LNCaP clone FGC (cell line): ENCODE measurements at regions not wholly inside any gene's neighbourhood (a gene's known extent, or its start where the extent isn't known, plus 50 kb on each side); places are given as distances from the start of the nearest gene placed in this dataset.

Source experiments
- DNase-seq: peaks from one replicate; pipeline ENCODE4 v3.0.0-alpha.2; 2011; ENCODE audit warnings: low read depth
- H3K4me3 ChIP-seq: 2 replicates; pipeline ENCODE4 v1.5.1; 2011; ENCODE audit warnings: mild to moderate bottlenecking, low read depth, low read length, control low read depth
- CTCF ChIP-seq: IDR thresholded peaks from 2 replicates; pipeline ENCODE4 v1.5.1; 2012; ENCODE audit warnings: mild to moderate bottlenecking; ENCODE audit not compliant: control insufficient read depth, insufficient read depth; ENCODE audit errors: extremely low read depth

GRCh38 chr15:94042180-94042928 lies 189.0 kb upstream of the MCTP2 start:
- H3K4me3 ChIP-seq = no peak overlapping the region
- DNase-seq = no peak
- TF ChIP-seq CTCF = no peak

DNA sequence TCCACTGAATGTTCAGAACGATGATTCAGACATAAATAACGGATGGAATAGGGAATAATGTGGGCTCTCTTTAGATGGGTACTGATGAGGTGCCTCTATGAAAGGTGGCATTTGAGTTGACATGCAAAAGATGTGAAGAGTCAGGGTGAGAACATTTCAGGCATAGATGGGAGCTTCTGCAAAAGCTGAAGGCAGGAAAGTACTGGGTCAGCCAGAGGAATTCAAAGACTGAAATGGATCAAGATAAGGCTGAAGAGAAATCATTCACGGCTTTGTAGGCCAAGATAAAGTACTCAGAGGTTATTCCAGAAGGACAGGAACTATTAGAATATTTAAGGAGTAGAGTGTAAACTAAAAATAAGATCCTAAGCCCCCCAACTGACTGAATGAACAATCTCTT lies 189.6 kb upstream of the MCTP2 start:
- no peak for DNase-seq
- no peak for TF ChIP-seq CTCF
- H3K4me3 ChIP-seq = no peak overlapping the region

- peak; percentile 13; the same call in 1 of the 2 replicates for TF ChIP-seq CTCF
- no peak overlapping the region for H3K4me3 ChIP-seq
- no peak for DNase-seq
Observed at GRCh38 chr15:94040541-94041248, 190.7 kb upstream of the MCTP2 start.

DNA sequence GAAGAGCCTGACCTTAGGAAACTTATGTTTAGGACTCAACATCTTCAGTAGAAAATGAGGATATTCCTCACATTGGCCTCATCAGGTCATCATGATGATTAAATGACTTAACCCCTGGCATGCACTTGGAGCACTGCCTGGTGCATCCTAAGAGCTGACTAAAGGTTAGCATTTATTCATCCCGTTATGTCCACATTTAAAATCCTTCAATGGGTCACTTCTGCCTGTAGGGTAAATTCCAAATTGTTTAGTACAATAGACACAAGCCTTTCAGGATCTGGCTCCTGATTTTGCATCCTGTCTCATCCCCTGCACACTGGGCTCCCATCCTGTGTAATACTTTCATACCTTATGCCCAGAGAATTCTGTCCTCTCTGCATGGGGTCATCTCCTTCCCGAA lies 195.2 kb upstream of the MCTP2 start:
- DNase-seq = no peak
- H3K4me3 ChIP-seq = no peak overlapping the region
- TF ChIP-seq CTCF = no peak

GRCh38 chr15:94033683-94034020 lies 197.7 kb upstream of the MCTP2 start:
- H3K4me3 ChIP-seq = no peak overlapping the region
- no peak for DNase-seq
- TF ChIP-seq CTCF = no peak

DNA sequence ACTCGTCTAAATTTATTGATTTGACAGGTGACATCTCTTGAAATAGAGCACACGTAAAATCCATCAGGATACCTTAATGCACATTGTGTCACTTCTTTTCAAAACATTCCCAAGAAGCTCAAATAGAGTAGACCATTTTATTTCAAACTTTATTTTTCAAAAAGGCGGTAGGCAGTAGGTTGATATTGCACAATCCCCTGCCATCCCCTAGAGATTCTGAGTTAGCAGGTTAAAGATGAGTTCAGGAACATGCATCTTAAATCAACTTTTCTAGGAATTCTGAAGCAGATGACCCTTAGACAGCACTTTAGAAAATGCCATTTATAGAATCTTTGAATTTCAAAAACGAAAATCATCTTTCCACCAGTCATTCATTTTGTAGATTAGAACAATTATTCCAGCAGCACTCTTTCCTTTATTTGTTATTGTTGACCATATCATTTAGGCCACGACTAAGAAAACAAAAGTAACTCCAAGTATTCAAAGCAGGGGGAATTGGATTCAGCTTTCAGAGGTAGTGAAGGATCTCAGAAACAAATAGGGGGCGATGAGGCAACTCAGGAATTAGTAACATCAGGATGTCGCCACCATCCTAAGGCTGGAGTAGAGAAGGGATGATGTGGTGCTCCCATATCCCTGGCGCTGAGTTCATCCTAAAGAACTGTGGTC lies 198.2 kb upstream of the MCTP2 start:
- no peak for DNase-seq
- no peak for TF ChIP-seq CTCF
- no peak overlapping the region for H3K4me3 ChIP-seq

DNA sequence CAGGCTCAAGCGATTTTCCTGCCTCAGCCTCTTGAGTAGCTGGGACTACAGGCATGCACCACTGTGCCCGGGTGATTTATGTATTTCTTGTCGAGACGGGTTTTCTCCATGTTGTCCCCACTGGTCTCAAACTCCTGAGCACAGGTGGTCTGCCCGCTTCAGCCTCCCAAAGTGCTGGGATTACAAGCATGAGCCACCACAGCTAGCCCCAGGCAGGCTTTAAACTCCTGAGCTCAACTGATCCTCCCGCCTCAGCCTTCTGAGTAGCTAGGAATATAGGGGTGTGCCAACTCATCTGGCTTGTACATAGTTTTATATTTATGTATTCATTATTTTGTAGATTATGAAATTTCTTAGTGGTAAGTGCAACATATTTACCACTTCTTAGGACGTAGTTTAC lies 198.8 kb upstream of the MCTP2 start:
- H3K4me3 ChIP-seq = no peak overlapping the region
- no peak for DNase-seq
- no peak for TF ChIP-seq CTCF
